ENCODE measurements at regions not wholly inside any gene's neighbourhood (a gene's known extent, or its start where the extent isn't known, plus 50 kb on each side); places are given as distances from the start of the nearest gene placed in this dataset.

DNA sequence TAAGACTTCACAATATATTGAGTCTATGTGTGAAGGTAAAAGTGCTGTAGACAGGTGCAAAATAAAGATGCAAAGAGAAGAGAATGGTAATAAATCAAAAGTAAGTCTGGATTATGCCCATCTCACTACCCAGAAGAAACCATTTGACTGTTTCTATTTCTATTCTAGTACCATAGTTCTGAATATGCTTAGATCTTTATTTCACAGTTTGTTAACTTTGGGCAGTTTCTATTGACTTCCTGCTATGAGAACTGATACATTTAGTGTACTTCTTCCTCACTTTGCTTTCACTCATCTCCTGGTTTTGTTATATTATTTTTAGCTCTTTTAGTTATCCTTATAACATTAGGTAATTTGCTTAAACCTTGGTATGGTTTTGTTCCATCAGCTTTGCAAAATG is 94.9 kb downstream of the HS1BP3 start:
- DNase-seq (no peak), ATAC-seq (no peak)
- H3K36me3 ChIP-seq: no peaks in the 10 kb centered on the region
- H3K4me3 ChIP-seq: no peak overlapping the region
- H3K27ac ChIP-seq: no peak overlapping the region
- intact Hi-C loops (cut with DNase I): no loop called here
- no peaks in the 10 kb centered on the region for H3K9me3 ChIP-seq
- no peaks in the 10 kb centered on the region for H3K27me3 ChIP-seq (ENCODE audit: low read depth)
- H3K4me1 ChIP-seq: peaks cover 3% of the 10 kb centered on the region
- no peak for TF ChIP-seq CTCF (IDR thresholded peaks at IDR 0.05)

DNA sequence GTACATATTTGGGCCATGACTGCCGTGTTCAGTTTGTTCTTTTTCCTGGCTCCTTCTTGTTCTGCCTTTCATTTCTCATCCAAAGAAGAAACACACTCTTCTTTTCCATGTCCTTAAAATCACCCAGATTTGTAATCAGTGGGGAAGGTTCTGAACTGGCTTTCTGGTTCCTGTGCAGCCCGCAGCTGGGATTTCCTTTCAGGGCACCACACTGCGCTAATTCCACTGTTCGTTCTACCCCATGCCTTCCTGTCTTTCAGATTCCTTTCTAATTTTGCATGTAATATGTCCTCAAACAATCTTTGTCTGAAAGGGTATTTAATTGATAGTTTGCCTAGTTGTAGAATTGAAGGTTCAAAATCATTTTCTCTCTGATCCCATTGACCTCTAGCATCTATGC is 94.1 kb downstream of the HS1BP3 start:
- Histone ChIP-seq H3K4me3 (no peak overlapping the region), H3K4me1 (no peaks in the 10 kb centered on the region), H3K36me3 (no peaks in the 10 kb centered on the region), H3K27me3 (ENCODE audit: low read depth) (no peaks in the 10 kb centered on the region), H3K9me3 (no peaks in the 10 kb centered on the region), H3K27ac (no peak overlapping the region)
- intact Hi-C loops (cut with DNase I): no loop called here
- ATAC-seq (no peak), DNase-seq (no peak)
- TF ChIP-seq CTCF (IDR thresholded peaks at IDR 0.05): no peak

DNA sequence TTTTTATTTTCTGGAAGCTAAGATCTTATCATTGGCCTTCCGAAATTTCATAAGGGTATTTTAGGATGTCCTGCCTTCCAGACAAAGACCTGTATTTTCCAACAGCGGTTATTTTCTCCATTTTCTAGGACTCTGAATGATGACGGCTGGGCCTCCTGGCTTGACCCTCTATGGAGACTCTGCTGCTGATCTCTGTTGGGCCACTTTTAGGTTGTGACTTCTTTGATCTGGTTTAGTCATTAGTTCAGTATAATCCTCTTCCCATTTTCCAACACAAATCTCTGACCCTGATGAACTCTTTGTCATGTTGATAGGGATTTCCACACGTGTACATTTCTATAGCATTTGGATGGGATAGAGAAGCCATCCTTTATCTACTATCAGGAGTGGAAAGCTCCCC is 93.7 kb downstream of the HS1BP3 start:
- ATAC-seq: no peak
- TF ChIP-seq CTCF (IDR thresholded peaks at IDR 0.05): no peak

GRCh38 chr2:20557635-20558034 is 93.3 kb downstream of the HS1BP3 start:
- Histone ChIP-seq H3K4me3 (no peak overlapping the region), H3K4me1 (no peaks in the 10 kb centered on the region), H3K27ac (no peak overlapping the region), H3K27me3 (ENCODE audit: low read depth) (no peaks in the 10 kb centered on the region), H3K9me3 (no peaks in the 10 kb centered on the region), H3K36me3 (no peaks in the 10 kb centered on the region)
- intact Hi-C loops (cut with DNase I): no loop called here
- no peak for ATAC-seq
- TF ChIP-seq CTCF (IDR thresholded peaks at IDR 0.05): no peak
- no peak for DNase-seq

More for the DNA sequence above, 93.7 kb downstream of the HS1BP3 start:
- Histone ChIP-seq H3K4me1 (no peaks in the 10 kb centered on the region), H3K27me3 (ENCODE audit: low read depth) (no peaks in the 10 kb centered on the region), H3K9me3 (no peaks in the 10 kb centered on the region), H3K4me3 (no peak overlapping the region), H3K27ac (no peak overlapping the region), H3K36me3 (no peaks in the 10 kb centered on the region)
- intact Hi-C loops (cut with DNase I): no loop called here
- DNase-seq: no peak

DNA sequence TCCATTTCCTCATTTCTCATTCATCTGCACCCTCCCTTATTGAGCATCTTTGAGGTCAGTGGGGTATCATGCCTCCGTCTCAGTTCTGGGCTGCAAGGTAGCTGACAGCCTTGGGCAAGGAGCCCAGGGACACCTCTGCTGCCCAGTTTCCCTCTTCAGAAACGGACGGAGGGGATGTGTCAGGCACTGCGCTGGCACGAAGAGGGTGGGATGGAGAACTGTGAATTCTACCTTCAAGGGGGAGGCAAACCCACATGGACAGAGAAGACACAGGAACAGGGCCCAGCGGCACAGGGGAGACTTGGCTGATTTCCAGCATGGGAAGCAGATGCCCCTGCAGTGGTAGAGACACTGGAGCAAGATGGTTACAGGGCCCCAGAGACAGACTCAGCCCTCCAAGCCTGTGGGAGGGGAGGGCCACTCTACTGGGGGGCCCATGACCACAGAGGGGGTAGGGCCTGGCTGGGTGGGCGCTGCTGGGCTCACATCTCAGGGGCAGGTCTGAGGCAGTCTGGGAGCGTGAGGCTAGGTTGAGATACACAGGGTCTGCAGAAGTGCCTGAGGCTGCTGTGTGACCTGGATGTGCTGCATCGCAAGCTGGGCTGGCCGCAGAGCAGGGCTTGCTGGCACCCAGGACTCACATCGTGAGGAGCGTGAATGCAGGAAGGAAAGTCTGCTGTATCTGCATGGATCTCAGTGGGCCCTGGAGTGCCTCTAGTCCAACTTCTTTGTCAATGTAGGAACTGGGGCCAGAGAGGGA is 92.3 kb downstream of the HS1BP3 start:
- intact Hi-C loops (cut with DNase I): no loop called here
- no peak for ATAC-seq
- no peak for DNase-seq
- Histone ChIP-seq H3K9me3 (no peaks in the 10 kb centered on the region), H3K27ac (no peak overlapping the region), H3K4me3 (no peak overlapping the region), H3K4me1 (no peaks in the 10 kb centered on the region), H3K27me3 (ENCODE audit: low read depth) (no peaks in the 10 kb centered on the region), H3K36me3 (no peaks in the 10 kb centered on the region)
- TF ChIP-seq CTCF (IDR thresholded peaks at IDR 0.05): no peak

Data from lower lobe of right lung (tissue), 2 donors.